ENCODE measurements at regions not wholly inside any gene's neighbourhood (a gene's known extent, or its start where the extent isn't known, plus 50 kb on each side); places are given as distances from the start of the nearest gene placed in this dataset.

DNA sequence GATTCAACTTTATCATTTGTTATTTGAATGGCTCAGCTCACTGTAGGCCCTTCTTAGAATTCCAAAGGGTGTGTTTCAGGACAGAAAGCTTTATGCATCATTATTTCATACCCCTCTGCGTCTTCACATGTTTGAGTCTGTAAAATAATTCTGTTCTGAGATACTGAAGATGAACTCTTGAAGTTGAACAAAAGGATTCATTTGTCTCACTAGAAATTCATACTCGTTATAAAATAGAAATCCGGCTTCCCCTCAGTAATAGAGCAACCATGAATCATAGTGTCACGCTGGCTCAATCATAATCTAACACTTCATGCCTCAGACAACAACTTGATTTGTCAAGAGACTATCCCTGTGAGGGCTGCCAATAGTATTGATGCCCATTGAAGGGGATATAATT is 1015.4 kb upstream of the SEMA6D start:
- H3K4me2 ChIP-seq (ENCODE audit: low read depth, low read length) = no peak overlapping the region
- no peak overlapping the region for H3K9ac ChIP-seq (ENCODE audit: low read length)
- no peak overlapping the region for H3K4me3 ChIP-seq (ENCODE audit: low read length)
- peaks cover 22% of the 10 kb centered on the region for H3F3A ChIP-seq (ENCODE audit: insufficient read depth, low read length)
- H4K20me1 ChIP-seq (ENCODE audit: insufficient read depth, low read length) = no peaks in the 10 kb centered on the region
- no peak overlapping the region for H2AFZ ChIP-seq (ENCODE audit: low read length)
- TF ChIP-seq EZH2phosphoT487 (IDR thresholded peaks at IDR 0.05; ENCODE audit: low read length) (no peak), EZH2 (optimal IDR thresholded peaks at IDR 0.05; ENCODE audit: low read depth, low read length) (no peak)
- TF ChIP-seq, protein P1, sequence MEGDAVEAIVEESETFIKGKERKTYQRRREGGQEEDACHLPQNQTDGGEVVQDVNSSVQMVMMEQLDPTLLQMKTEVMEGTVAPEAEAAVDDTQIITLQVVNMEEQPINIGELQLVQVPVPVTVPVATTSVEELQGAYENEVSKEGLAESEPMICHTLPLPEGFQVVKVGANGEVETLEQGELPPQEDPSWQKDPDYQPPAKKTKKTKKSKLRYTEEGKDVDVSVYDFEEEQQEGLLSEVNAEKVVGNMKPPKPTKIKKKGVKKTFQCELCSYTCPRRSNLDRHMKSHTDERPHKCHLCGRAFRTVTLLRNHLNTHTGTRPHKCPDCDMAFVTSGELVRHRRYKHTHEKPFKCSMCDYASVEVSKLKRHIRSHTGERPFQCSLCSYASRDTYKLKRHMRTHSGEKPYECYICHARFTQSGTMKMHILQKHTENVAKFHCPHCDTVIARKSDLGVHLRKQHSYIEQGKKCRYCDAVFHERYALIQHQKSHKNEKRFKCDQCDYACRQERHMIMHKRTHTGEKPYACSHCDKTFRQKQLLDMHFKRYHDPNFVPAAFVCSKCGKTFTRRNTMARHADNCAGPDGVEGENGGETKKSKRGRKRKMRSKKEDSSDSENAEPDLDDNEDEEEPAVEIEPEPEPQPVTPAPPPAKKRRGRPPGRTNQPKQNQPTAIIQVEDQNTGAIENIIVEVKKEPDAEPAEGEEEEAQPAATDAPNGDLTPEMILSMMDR (IDR thresholded peaks at IDR 0.05; ENCODE audit: low read length) = no peak
- no peaks in the 10 kb centered on the region for H3K36me3 ChIP-seq (replicated peaks; ENCODE audit: insufficient read depth, low read length)
- H3K27ac ChIP-seq (ENCODE audit: low read length) = no peak overlapping the region
- H3K4me1 ChIP-seq (ENCODE audit: low read length) = peaks cover 37% of the 10 kb centered on the region
- H3K79me2 ChIP-seq (ENCODE audit: low read length) = no peaks in the 10 kb centered on the region
- H3K27me3 ChIP-seq (replicated peaks; ENCODE audit: insufficient read depth, low read length) = no peaks in the 10 kb centered on the region
- no peaks in the 10 kb centered on the region for H3K9me2 ChIP-seq (replicated peaks; ENCODE audit: insufficient read depth, low read length)
- no peaks in the 10 kb centered on the region for H3K9me3 ChIP-seq (replicated peaks; ENCODE audit: insufficient read depth, low read length)
- DNase-seq = no peak

DNA sequence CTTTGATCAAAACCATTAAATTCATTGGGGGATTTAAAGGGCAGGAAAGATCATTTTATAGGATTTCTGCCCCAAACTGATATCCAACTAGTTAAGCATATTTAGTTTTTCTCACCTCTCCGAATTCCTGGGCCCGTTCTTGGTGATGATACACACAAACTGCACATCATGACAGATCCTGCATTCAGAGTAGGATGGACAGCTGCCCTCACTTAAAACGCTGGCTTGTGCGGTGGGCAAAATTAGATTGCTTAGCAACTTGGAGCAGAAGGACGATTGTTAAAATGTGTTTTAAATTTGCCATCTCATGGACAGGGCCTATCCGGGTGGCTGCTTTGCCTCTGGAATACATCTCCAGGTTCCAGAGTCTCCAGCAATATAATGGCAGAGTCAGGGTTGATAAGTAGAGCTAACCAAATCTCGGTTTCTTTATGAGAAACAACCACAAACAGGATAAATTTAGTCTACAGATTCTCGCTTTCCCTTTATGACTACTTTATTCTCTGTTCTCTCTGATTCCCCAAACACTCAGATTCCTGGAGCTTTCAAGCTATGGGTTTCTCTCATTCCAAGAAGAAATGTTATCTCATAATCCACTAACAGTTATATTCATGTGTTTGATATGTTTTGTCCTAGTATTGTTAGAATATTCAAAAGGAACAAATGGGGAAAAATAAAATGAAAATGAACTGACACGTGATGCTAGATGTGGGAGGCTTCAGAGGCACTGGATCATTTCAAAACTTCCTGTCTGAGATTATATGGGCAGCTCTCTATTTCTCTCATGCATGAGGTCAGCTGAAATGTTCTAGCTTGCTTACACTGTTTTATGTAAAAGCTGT is 1014.1 kb upstream of the SEMA6D start:
- no peaks in the 10 kb centered on the region for H3K9me2 ChIP-seq (replicated peaks; ENCODE audit: insufficient read depth, low read length)
- H4K20me1 ChIP-seq (ENCODE audit: insufficient read depth, low read length) = no peaks in the 10 kb centered on the region
- DNase-seq = peak; percentile 82
- no peaks in the 10 kb centered on the region for H3K79me2 ChIP-seq (ENCODE audit: low read length)
- peak overlapping the region; percentile 95 for H3K27ac ChIP-seq (ENCODE audit: low read length)
- H2AFZ ChIP-seq (ENCODE audit: low read length) = peak overlapping the region; percentile 59
- no peaks in the 10 kb centered on the region for H3K9me3 ChIP-seq (replicated peaks; ENCODE audit: insufficient read depth, low read length)
- no peaks in the 10 kb centered on the region for H3K27me3 ChIP-seq (replicated peaks; ENCODE audit: insufficient read depth, low read length)
- H3K4me3 ChIP-seq (ENCODE audit: low read length) = peak overlapping the region; percentile 52
- H3K36me3 ChIP-seq (replicated peaks; ENCODE audit: insufficient read depth, low read length) = no peaks in the 10 kb centered on the region
- TF ChIP-seq EZH2 (optimal IDR thresholded peaks at IDR 0.05; ENCODE audit: low read depth, low read length) (no peak), EZH2phosphoT487 (IDR thresholded peaks at IDR 0.05; ENCODE audit: low read length) (no peak)
- TF ChIP-seq, protein P1 (IDR thresholded peaks at IDR 0.05; ENCODE audit: low read length) = no peak
- H3K9ac ChIP-seq (ENCODE audit: low read length) = peak overlapping the region; percentile 42; the same call in 1 of the 2 replicates
- peaks cover 47% of the 10 kb centered on the region for H3K4me1 ChIP-seq (ENCODE audit: low read length)
- peaks cover 28% of the 10 kb centered on the region for H3F3A ChIP-seq (ENCODE audit: insufficient read depth, low read length)
- peak overlapping the region; percentile 85 for H3K4me2 ChIP-seq (ENCODE audit: low read depth, low read length)

DNA sequence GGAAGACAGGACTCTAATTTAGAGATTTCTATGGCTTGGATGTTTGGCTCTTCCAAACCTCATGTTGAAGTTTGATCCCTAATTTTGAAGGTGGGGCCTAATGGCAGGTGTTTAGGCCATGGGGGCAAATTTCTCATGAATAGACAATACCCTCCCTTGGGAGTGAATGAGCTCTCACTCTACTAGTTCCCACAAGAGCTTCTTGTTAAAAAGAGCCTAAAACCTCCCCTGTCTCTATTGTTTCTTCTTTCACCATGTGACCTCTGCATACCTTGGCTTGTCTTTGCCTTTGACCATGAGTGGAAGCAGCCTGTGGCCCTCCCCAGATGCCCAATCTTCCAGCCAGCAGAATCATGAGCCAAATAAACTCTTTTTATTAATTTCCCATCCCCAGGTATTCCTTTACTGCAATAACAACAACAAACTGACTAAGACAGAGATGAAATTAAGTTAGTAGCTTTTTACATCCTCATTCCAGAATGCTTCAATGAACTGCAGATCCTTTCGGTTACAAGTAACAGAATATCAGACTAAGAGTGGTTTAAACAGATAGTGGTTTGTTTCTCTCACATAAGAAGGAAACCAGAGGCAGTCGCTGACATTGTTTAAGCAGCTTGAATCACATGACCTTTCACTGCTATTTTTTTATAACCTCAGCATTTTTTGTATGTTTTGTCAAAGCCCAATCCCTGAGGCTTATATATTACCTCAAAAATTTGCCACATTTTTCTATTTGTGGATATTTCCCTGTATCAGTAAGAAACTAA is 1013.3 kb upstream of the SEMA6D start:
- DNase-seq = peak; percentile 71
- peaks cover 55% of the 10 kb centered on the region for H3K4me1 ChIP-seq (ENCODE audit: low read length)
- H3K36me3 ChIP-seq (replicated peaks; ENCODE audit: insufficient read depth, low read length) = no peaks in the 10 kb centered on the region
- peak overlapping the region; percentile 95 for H3K27ac ChIP-seq (ENCODE audit: low read length)
- H3K9me3 ChIP-seq (replicated peaks; ENCODE audit: insufficient read depth, low read length) = no peaks in the 10 kb centered on the region
- no peaks in the 10 kb centered on the region for H4K20me1 ChIP-seq (ENCODE audit: insufficient read depth, low read length)
- no peaks in the 10 kb centered on the region for H3K9me2 ChIP-seq (replicated peaks; ENCODE audit: insufficient read depth, low read length)
- H3K9ac ChIP-seq (ENCODE audit: low read length) = peak overlapping the region; percentile 42; the same call in 1 of the 2 replicates
- H3K27me3 ChIP-seq (replicated peaks; ENCODE audit: insufficient read depth, low read length) = no peaks in the 10 kb centered on the region
- H2AFZ ChIP-seq (ENCODE audit: low read length) = peak overlapping the region; percentile 59
- TF ChIP-seq EZH2phosphoT487 (IDR thresholded peaks at IDR 0.05; ENCODE audit: low read length) = no peak
- TF ChIP-seq, protein P1 (IDR thresholded peaks at IDR 0.05; ENCODE audit: low read length) = no peak
- TF ChIP-seq EZH2 (optimal IDR thresholded peaks at IDR 0.05; ENCODE audit: low read depth, low read length) = no peak
- peak overlapping the region; percentile 52; the same call in 1 of the 2 replicates for H3K4me3 ChIP-seq (ENCODE audit: low read length)
- peaks cover 36% of the 10 kb centered on the region for H3F3A ChIP-seq (ENCODE audit: insufficient read depth, low read length)
- peak overlapping the region; percentile 85 for H3K4me2 ChIP-seq (ENCODE audit: low read depth, low read length)
- H3K79me2 ChIP-seq (ENCODE audit: low read length) = no peaks in the 10 kb centered on the region

All from MM.1S (cell line).